Breast epithelium (tissue), 3 donors: ENCODE measurements at regions not wholly inside any gene's neighbourhood (a gene's known extent, or its start where the extent isn't known, plus 50 kb on each side); places are given as distances from the start of the nearest gene placed in this dataset.

Experiments used
- CTCF ChIP-seq, 3 donors: fragments of 450-650 bp; IDR thresholded peaks; one replicate each; pipeline ENCODE4 v1.5.1; 2016 to 2017; ENCODE audit warnings: antibody characterized with exemption in 3 of 3, mild to moderate bottlenecking in 3 of 3, moderate library complexity in 3 of 3
- POLR2A ChIP-seq: fragments of 450-650 bp; IDR thresholded peaks from one replicate; pipeline ENCODE4 v1.6.1; 2016; ENCODE audit warnings: antibody characterized with exemption, mild to moderate bottlenecking, moderate library complexity
- POLR2AphosphoS5 ChIP-seq, 3 donors: sonication (generic); formaldehyde crosslinking; IDR thresholded peaks; one replicate each; pipeline ENCODE4 v1.6.1; 2017; ENCODE audit warnings: antibody characterized with exemption in 3 of 3

GRCh38 chr3:13253208-13253937 lies 166.7 kb downstream of the NUP210 start:
- TF ChIP-seq POLR2AphosphoS5 (IDR thresholded peaks at IDR 0.05): no peak
- no peak for TF ChIP-seq CTCF (IDR thresholded peaks at IDR 0.05)
- TF ChIP-seq POLR2A: no peak
